ENCODE measurements at regions not wholly inside any gene's neighbourhood (a gene's known extent, or its start where the extent isn't known, plus 50 kb on each side); places are given as distances from the start of the nearest gene placed in this dataset.
"Not testable (repeated sequence)": the region's sequence is repeated elsewhere in the genome, so short reads cannot be mapped to it uniquely, and the experiment has no call there.

DNA sequence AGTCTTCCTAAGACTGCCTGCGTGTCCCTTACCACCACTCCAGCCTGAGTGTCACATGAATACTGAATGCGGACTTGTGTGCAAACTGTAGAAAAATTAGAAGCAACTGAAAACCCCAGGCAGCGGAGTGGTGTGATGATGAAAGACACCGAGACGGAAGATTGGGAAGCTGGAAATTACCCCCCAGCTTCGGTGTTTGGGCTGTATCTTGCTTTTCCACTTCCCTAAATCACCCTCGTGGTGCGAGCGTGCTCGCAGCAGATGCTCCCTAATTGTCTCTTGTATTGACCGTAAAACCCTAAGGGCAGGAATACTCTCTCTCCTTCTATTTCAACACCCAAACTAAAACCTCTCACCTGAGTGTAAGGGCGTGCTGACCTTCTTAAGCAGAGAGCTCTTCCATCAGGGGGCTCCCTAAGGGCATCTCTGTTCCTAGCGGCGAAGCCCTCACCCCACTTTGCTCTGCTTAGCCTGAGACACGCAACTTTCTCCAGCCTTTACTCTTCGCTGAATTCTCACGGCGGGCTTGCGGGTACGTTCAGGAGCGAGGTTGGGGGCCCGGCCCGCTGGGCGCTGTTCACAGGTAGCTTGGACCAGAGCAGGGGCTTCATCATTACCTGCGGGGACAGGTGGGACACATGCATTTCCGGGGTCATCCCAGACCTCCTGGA lies 62.4 kb downstream of the CRYBB2 start:
- no peak for DNase-seq

DNA sequence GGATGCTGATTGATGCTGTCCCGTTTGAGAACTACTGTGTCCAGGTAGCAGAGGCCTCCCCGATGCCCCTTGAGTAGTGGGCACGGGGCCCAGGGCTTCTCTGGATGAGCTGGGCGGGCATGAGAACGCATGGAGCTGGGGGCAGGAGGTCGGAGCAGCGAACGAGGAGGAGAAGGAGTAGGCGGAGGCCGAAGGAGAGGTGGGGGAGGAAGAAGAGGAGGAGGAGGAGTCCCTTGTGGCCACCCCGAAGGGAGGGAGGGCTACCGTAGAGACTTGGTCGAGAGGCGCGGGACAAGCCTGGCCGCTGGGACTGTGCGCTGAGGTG lies 62.9 kb downstream of the CRYBB2 start:
- DNase-seq = peak in 1 of 2 experiments; percentile 15

DNA sequence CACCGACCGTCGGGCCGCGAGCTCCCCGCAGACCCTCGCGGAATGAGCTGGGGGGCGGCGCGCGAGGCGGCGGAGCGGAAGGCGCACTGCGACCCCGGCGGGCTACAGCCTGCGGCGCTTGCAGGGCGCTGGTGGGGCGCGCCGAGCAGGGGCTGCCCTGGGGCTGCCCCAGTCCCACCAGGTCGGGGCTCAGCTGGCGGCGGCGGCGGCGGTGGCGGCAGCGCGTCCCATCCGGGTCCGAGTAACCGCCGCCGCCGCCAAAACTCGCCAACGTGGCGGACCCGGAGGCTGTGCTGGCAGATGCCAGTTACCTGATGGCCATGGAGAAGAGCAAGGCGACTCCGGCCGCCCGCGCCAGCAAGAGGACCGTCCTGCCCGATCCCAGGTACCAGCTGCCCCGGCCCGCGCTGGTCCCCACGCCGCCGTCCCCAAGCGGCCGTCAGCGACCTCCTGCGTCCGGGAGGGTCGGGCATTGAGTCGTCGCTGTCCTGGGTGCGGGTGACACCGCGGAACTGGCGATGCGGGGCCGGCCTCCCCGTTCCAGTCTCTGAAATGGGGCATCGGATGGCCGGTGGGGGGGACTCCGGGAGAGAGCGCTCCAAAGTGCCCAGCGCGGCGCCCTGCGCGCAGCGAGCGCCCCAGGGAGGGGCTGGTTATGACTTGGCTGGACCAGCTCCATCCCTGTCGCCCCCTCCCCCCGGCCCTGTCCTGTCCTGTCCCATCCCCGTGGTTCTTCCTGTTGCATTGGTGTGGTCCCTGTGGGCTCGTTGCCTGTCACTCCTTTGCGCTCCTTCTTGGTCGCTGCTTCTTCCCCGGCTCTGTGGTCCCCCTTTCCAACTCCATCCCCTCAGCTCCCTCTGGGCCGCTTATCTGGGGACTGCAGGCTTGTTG lies 63.5 kb downstream of the CRYBB2 start:
- no peak for DNase-seq

DNA sequence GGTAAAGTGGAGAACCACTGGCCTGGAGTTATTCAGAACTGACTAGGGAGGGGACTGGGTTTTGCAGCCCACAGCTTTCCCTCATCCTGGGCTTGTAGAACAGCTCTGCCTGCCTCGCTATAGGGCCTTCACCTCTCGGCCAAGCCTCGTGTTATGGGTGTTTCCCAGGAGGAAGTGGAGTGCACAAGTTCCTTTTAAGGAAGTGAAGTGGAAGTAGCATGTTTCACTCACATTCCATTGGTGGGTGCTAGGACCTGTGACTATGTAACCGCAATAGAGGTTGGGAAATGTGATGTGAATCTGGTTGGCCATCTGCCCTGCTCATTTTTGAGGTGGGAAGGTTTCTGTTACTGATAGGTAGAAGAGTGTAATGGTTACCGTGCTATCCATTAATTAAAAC lies 69.0 kb downstream of the CRYBB2 start:
- DNase-seq = not testable (repeated sequence)

- DNase-seq = not testable (repeated sequence)
Measured at GRCh38 chr22:25301912-25302311, 82.5 kb downstream of the CRYBB2 start.

DNA sequence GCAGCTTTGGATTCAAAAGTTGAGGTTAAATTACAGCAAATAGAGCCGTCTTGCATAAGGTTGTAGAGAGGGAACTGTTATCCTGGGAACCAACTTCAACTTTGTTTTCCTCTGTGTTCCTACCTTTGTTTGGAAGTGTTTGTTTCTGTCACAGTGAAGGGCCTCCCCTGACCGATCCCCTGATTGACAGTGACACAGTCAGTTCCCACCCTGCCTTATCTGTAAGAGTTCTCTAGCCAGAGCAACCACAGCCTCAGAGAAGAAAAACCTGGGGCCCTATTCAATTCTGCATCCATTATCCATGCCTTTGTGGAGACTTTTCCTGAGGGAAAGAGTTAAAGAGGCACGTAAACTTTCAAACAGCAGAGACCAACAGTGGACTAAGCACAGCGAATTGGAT lies 90.1 kb downstream of the CRYBB2 start:
- not testable (repeated sequence) for DNase-seq

DNA sequence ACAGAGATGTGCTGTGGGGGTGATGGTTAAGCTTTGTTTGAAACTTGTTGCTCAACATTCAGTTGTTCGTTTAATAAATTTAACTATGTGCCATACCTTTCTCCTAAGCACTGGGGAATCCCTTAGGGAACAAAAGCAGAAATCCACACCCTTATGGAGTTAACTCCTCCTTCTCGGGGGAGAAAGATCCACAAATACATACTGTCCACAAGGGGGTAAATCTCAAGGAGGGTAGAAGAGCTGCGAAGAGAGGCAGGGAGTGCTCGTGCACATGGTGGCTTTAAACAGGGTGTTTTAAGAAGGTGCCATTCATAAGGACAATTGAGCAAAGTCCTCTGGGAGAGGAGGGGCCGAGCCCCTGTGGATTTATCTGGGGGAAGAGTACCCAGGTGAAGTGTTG lies 92.5 kb downstream of the CRYBB2 start:
- DNase-seq = not testable (repeated sequence)

DNA sequence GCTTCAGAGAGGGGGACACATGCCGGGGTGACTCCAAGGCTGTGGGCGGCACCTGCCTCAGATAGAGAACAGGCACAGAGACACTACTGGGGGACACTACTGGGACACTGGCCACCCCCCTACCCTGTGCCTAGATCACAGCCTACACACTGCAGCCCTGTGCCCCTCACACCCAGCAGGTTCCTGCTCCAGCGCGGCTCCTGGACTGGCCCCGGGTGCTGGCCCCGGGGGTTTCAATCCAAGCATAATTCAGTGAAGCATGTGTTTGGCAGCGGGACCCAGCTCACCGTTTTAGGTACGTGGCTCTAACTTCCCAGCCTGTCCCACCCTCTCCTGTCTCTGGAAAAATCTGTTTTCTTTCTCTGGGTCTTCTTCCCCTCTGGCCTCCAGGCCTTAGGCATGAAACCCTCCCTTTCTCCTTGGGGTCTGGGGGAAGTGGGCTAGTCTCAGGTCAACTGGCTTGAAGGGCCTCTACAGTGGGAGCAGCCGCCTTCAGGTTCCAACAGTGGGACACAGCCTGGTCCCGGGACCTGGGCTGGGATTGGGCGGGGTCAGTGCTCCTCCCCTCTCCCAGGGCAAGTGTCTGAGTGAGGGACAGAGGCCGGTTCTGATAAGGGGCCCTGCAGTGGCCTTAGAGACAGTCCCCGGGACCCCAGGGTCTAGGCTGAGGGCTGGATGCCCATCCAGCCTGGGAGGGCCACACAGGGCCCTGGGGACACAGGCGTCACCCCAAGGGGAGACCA lies 98.8 kb downstream of the CRYBB2 start:
- DNase-seq = no peak

DNA sequence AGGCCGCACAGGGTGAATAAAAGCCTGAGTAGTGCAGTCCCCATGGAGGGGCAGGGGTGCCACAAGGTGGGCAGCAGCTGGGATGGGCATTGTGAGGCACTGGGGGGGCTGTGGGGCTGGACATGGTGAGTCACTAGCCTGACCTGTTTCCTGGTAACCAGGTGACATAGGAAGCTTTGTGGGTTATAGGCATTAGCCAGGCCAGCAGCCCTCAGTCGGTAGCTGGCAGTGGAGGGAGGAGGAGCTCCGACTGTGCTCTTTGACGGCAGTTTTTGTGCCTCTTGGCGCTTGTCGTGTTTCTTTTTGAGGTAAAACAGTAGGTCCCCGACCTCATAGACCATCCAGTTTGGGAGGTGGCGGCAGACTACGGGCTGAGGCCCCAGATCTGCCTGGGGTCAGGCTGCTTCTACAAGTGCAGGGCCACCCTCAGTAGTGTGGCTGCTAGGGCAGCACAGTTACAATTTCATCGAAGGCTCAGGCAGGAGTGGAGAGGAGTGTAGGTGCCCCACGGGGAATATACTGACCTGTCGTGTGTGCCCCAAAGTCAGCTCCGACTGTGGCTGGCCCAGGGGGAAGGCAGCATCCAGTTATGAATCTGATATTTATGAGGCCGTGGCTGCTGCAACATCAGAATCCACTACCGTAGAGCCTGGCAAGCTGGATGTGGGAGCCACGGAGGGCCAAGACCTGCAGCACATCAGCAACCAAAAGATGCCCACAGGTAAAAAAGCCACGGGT lies 107.7 kb downstream of the CRYBB2 start:
- no peak for DNase-seq

GRCh38 chr22:25331050-25331449 lies 111.6 kb downstream of the CRYBB2 start:
- DNase-seq = no peak

DNA sequence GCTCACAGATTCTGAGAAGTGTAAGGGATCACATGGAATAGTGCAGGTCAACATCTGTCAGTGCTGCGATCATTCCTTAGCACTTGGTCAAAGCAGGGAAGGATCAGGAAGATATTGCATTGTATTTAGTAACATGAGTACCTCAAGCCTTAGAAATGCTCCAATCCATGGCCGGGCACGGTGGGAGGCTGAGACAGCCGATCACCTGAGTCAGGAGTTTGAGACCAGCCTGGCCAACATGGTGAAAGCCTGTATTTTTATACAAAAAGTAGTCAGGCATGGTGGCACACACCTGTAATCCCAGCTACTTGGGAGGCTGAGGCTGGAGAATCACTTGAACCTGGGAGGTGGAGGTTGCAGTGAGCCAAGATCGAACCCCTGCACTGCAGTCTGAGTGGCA lies 112.5 kb downstream of the CRYBB2 start:
- DNase-seq = not testable (repeated sequence)

GRCh38 chr22:25332386-25332785 lies 112.9 kb downstream of the CRYBB2 start:
- no peak for DNase-seq

- DNase-seq = peak; percentile 73 to 74
Measured at GRCh38 chr22:25334162-25334490, 114.7 kb downstream of the CRYBB2 start.

GRCh38 chr22:25334631-25335030 lies 115.2 kb downstream of the CRYBB2 start:
- not testable (repeated sequence) for DNase-seq

- not testable (repeated sequence) for DNase-seq
Measured at GRCh38 chr22:25335276-25335675, 115.8 kb downstream of the CRYBB2 start.

- not testable (repeated sequence) for DNase-seq
Measured at GRCh38 chr22:25340536-25340935, 121.1 kb downstream of the CRYBB2 start.

- not testable (repeated sequence) for DNase-seq
Measured at GRCh38 chr22:25344366-25344765, 124.9 kb downstream of the CRYBB2 start.

DNA sequence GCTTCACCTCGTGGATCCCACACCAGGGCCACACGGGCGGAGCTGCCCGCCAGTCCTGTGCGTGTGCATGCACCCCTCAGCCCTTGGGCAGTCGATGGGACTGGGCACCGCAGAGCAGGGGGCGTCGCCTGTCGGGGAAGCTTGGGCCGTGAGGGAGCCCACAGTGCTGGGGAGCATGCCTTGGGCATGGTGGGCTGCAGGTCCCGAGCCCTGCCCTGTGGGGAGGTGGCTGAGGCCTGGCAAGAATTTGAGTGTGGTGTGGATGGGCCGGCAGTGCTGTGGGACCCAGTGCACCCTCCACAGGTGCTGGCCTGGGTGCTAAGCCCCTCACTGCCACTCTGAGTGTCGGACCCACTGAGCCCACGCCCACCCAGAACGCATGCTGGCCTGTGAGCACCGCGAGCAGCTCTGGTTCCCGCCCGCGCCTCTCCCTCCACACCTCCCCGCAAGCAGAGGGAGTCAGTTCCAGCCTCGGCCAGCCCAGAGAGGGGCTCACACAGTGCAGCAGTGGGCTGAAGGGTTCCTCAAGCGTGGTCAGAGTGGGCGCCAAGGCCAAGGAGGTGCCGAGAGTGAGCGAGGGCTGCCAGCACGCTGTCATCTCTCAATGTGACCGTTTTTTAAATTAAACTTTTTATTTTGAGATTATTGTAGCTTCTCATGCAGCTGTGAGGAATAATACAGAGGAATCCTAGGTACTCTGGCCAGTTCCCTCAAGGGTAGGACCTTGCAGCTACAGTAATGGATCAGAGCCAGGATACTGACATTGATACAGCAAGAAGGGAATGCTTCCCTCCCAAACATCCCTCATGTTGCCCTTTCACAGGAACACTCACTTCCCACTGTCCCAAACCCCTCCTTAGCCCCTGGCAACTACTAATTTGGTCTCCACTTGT lies 127.7 kb downstream of the CRYBB2 start:
- no peak for DNase-seq

DNA sequence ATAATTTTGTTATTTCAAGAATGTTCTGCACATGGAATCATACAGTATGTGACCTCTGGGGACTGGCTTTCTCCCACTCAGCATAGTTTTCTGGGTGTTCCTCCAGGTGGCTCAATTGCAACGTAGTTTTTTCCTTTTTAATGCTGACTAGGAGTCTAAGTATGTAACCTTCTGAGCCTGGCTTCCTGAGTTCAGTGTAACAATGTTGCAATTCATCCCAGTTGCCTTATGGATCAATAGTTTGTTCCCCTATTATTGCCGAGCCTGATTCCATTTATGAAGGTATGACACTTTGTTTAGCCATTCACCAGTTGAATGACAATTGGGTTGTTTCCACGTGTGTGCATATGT lies 128.3 kb downstream of the CRYBB2 start:
- DNase-seq = no peak

DNA sequence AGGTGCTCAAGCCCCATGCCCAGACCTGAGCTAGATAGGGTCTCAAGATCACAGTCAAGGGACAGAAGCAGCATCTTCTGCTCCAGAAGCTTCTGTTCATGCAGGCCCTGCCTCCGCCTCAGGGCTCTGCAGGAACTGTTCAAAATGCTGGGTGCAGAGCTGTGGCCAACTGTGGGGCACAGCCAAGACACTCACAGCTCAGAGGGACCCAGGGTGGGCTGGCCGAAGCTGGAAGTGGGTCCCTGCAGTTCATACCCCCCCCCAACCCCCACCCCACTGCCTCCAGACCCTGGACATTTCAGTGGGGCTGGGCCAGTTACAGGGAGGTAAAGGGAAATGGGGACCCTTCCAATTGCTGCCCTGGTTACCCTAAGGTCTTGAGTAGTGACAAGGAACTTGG lies 129.0 kb downstream of the CRYBB2 start:
- DNase-seq = no peak

DNA sequence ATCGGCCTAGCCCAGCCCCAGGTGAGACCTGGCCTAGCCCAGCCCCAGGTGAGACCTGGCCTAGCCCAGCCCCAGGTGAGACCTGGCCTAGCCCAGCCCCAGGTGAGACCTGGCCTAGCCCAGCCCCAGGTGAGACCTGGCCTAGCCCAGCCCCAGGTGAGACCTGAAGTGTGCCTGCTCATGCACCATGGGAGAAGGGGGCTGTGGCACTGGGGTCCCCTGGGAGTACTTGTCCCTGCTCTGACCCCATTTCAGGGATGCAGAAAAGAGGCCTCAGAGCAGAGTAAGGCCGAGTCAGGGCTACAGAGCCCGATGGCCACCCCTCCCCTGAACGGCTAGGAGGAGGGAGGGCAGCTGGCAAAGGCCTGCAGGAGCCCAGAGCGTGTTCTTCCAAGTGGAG lies 129.6 kb downstream of the CRYBB2 start:
- DNase-seq = not testable (repeated sequence)

GRCh38 chr22:25350551-25350971 lies 131.1 kb downstream of the CRYBB2 start:
- no peak for DNase-seq

Measured in activated T-cell treated with anti-CD3 and anti-CD28 coated beads, Interleukin-2, amount 50 U/mL, for 48 hours (primary cell).